T-helper 17 cell (primary cell): ENCODE measurements at regions not wholly inside any gene's neighbourhood (a gene's known extent, or its start where the extent isn't known, plus 50 kb on each side); places are given as distances from the start of the nearest gene placed in this dataset.

Experiments used
- ATAC-seq: fragments of 150-1000 bp; cut with Tn5 transposase; 2 replicates; pipeline ENCODE4 v1.10.0; 2021; ENCODE audit warnings: mild to moderate bottlenecking, moderate library complexity
- DNase-seq, 3 donors: peaks; one replicate each; pipeline versions ENCODE4 v3.0.0 to v3.0.0-alpha.2; 2020 to 2021
- H3K9me3 ChIP-seq: one replicate; pipeline ENCODE4 v1.7.0; 2013; ENCODE audit warnings: low read length, mild to moderate bottlenecking; ENCODE audit not compliant: control insufficient read depth, poor library complexity, severe bottlenecking
- H3K27ac Mint-ChIP-seq: one replicate; pipeline ENCODE4 v1.8.0; 2022; ENCODE audit warnings: mild to moderate bottlenecking, moderate library complexity, mixed read lengths
- H3K27me3 Mint-ChIP-seq: one replicate; pipeline ENCODE4 v1.8.0; 2022; ENCODE audit warnings: mixed read lengths
- H3K36me3 Mint-ChIP-seq: one replicate; pipeline ENCODE4 v1.8.0; 2022; ENCODE audit warnings: low read depth, mixed read lengths
- H3K4me1 Mint-ChIP-seq: one replicate; pipeline ENCODE4 v1.8.0; 2022; ENCODE audit warnings: mild to moderate bottlenecking, mixed read lengths
- H3K4me3 Mint-ChIP-seq: one replicate; pipeline ENCODE4 v1.8.0; 2022; ENCODE audit warnings: mild to moderate bottlenecking, moderate library complexity, mixed read lengths

GRCh38 chr12:108462686-108463085, 52.4 kb upstream of the FICD start:
- H3K4me3 Mint-ChIP-seq = no peak overlapping the region

DNA sequence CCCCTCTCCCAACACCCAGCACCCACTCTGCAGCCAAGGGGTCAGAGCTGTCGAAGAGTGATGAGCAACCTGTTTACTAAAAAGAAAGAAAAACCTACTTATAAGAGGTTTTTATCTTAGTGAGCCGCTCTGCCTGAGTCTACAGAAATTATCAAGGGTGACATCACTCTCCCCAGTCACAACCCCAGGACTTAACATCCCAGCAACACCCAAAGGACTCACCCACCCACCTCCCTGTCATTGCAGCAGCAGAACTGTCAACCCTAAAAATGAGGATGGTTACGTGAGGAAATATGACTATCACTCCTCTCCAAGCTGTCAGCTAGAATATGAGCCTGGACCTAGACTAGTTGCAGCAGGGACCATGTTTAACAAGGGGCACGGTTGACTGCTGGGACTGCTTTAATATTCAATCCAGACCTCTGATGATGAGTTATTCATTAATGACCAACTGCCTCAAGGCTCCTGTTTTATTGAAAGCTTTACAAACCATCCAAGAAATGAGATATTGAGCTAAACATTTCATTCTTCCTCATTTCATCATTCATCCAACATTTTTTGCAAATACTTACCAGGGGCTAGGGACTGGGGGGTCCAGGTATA, 53.9 kb upstream of the FICD start:
- DNase-seq (no peak), ATAC-seq (no peak)
- no peak overlapping the region for H3K27ac Mint-ChIP-seq
- no peaks in the 10 kb centered on the region for H3K4me1 Mint-ChIP-seq
- H3K9me3 ChIP-seq = no peaks in the 10 kb centered on the region
- peaks cover 76% of the 10 kb centered on the region for H3K27me3 Mint-ChIP-seq
- no peaks in the 10 kb centered on the region for H3K36me3 Mint-ChIP-seq
- H3K4me3 Mint-ChIP-seq = no peak overlapping the region

More at GRCh38 chr12:108462686-108463085, 52.4 kb upstream of the FICD start:
- Mint-ChIP-seq H3K27me3 (peaks cover 70% of the 10 kb centered on the region), H3K27ac (no peak overlapping the region), H3K4me1 (no peaks in the 10 kb centered on the region), H3K36me3 (no peaks in the 10 kb centered on the region)
- H3K9me3 ChIP-seq = no peaks in the 10 kb centered on the region
- no peak for ATAC-seq
- no peak for DNase-seq

GRCh38 chr12:108459149-108459548, 55.9 kb upstream of the FICD start:
- Mint-ChIP-seq H3K27me3 (peaks cover 71% of the 10 kb centered on the region), H3K27ac (no peak overlapping the region), H3K36me3 (no peaks in the 10 kb centered on the region), H3K4me3 (no peak overlapping the region), H3K4me1 (no peaks in the 10 kb centered on the region)
- ATAC-seq = no peak
- DNase-seq = no peak
- no peaks in the 10 kb centered on the region for H3K9me3 ChIP-seq

DNA sequence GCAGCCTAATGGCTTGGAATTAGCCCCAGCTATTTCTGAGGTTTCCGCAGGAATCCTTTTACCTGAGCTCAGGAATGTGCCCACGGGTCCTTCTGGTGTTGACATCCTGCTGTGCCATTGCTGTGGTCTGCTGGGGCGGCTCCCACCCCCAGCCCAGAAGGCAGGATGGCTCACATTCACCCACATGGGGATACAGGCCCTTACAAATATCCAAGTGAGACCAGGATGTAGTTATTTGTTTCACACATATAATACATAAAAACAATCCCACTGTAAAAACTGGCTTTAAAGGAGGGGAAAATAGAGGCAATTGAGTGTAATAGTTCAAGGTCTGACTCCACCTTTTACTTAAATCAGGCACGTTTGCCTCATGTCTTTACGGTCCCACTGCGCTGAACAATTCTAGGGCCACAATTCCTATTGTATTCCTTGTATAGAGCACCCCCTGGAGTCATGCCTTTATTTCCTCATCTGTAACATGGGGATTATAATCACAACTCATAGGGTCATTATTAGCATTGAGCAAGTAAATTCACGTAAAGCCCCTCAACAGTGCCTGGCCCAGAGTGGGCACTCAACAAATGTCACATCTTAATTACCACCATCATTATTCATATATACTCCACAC, 57.2 kb upstream of the FICD start:
- no peak for ATAC-seq
- H3K27ac Mint-ChIP-seq = no peak overlapping the region
- H3K27me3 Mint-ChIP-seq = peaks cover 70% of the 10 kb centered on the region
- no peaks in the 10 kb centered on the region for H3K4me1 Mint-ChIP-seq
- H3K9me3 ChIP-seq = no peaks in the 10 kb centered on the region
- DNase-seq = no peak
- H3K4me3 Mint-ChIP-seq = no peak overlapping the region
- H3K36me3 Mint-ChIP-seq = no peaks in the 10 kb centered on the region

DNA sequence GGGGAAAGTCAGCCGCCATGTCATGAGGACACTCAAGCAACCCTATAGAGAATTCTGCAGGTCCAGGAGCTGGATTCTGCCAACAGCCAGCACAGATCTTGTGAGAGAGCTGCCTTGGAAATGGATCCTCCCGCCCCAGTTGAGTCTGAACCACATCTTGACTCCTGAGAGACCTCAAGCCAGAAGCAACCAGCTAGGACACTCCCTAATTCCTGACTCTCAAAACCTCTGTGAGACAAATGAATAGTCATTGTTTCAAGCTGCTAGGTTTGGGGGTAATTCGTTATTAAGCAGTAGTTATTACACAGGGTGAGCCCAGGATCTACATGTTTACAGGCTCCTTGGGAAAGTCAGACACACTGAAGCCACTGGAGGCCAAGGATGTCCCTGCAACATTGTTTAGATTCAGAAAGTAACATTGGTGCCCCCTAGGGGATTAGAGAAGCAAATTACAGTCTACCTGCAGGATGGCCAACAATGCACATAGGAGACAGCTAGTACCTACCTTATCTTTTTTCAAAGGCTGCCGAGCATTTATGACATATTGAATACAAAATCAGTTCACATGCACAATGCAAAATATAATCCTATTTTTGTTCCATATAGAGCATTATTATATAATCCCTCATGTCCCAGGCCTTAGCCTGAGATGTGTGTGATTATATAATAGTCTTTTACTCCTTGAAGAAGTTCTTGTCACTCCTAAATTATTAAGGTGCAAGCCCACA, 57.9 kb upstream of the FICD start:
- Mint-ChIP-seq H3K36me3 (no peaks in the 10 kb centered on the region), H3K27me3 (peaks cover 69% of the 10 kb centered on the region), H3K27ac (no peak overlapping the region), H3K4me1 (no peaks in the 10 kb centered on the region), H3K4me3 (no peak overlapping the region)
- H3K9me3 ChIP-seq = no peaks in the 10 kb centered on the region
- DNase-seq = no peak
- ATAC-seq = no peak

GRCh38 chr12:108455706-108456105, 59.4 kb upstream of the FICD start:
- no peaks in the 10 kb centered on the region for H3K4me1 Mint-ChIP-seq
- no peak overlapping the region for H3K27ac Mint-ChIP-seq
- H3K9me3 ChIP-seq = no peaks in the 10 kb centered on the region
- no peaks in the 10 kb centered on the region for H3K36me3 Mint-ChIP-seq
- DNase-seq (no peak), ATAC-seq (no peak)
- peaks cover 73% of the 10 kb centered on the region for H3K27me3 Mint-ChIP-seq
- no peak overlapping the region for H3K4me3 Mint-ChIP-seq

DNA sequence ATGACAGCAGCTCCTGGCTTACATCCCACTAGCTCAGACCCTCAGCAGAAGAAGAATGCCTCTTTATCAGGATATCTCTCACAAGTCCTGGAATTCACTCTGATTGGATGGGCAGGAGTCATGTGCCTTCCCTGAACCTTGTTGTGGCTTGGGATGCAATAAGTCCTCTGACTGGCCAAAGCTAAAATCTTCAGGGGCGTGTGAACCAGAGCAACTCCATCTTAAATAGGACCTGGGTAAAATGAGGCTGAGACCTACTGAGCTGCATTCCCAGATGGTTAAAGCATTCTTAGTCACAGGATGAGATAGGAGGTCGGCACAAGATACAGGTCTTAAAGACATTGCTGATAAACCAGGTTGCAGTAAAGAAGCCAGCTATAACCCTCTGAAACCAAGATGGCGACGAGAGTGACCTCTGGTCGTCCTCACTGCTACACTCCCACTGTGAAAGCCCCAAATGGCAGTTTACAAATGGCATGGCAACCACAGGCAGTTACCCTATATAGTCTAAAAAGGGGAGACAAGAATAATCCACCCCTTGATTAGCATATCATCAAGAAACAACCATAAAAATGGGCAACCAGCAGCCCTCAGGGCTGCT, 60.4 kb upstream of the FICD start:
- ATAC-seq (no peak), DNase-seq (no peak)
- H3K27ac Mint-ChIP-seq = no peak overlapping the region
- H3K36me3 Mint-ChIP-seq = no peaks in the 10 kb centered on the region
- peaks cover 74% of the 10 kb centered on the region for H3K27me3 Mint-ChIP-seq
- no peak overlapping the region for H3K4me3 Mint-ChIP-seq
- H3K9me3 ChIP-seq = no peaks in the 10 kb centered on the region
- H3K4me1 Mint-ChIP-seq = no peaks in the 10 kb centered on the region

GRCh38 chr12:108449478-108449877, 65.6 kb upstream of the FICD start:
- no peak overlapping the region for H3K4me3 Mint-ChIP-seq
- ATAC-seq (no peak), DNase-seq (no peak)
- no peaks in the 10 kb centered on the region for H3K36me3 Mint-ChIP-seq
- H3K9me3 ChIP-seq = no peaks in the 10 kb centered on the region
- no peaks in the 10 kb centered on the region for H3K4me1 Mint-ChIP-seq
- H3K27me3 Mint-ChIP-seq = peaks cover 77% of the 10 kb centered on the region
- H3K27ac Mint-ChIP-seq = no peak overlapping the region

GRCh38 chr12:108448246-108448645, 66.8 kb upstream of the FICD start:
- peaks cover 2% of the 10 kb centered on the region for H3K36me3 Mint-ChIP-seq
- H3K27me3 Mint-ChIP-seq = peaks cover 77% of the 10 kb centered on the region
- DNase-seq = no peak
- H3K4me3 Mint-ChIP-seq = no peak overlapping the region
- ATAC-seq = no peak
- no peak overlapping the region for H3K27ac Mint-ChIP-seq
- H3K9me3 ChIP-seq = no peaks in the 10 kb centered on the region
- no peaks in the 10 kb centered on the region for H3K4me1 Mint-ChIP-seq

GRCh38 chr12:108447168-108447832, 67.8 kb upstream of the FICD start:
- Mint-ChIP-seq H3K36me3 (peaks cover 2% of the 10 kb centered on the region), H3K4me3 (no peak overlapping the region), H3K27ac (no peak overlapping the region), H3K4me1 (no peaks in the 10 kb centered on the region), H3K27me3 (peaks cover 75% of the 10 kb centered on the region)
- ATAC-seq (no peak), DNase-seq (no peak)
- H3K9me3 ChIP-seq = no peaks in the 10 kb centered on the region

DNA sequence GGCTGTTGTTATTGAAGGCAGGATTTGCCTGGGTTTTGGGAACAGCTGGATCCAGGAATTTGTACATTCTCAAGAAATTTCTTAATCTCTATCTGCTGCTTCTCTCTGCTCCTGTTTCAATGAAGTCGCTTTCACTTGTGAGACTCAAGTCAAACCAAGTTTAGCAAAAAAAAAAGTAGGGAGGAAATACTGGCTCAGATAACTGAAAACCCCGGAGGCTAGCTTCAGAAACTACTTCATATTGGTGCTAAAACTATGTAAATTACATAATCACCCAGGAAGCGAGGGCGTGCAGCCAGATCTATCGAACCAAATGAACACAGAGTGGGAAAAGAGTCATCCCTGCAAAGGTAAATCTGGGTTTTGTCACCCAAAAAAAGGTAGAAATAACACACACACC, 68.3 kb upstream of the FICD start:
- H3K9me3 ChIP-seq = no peaks in the 10 kb centered on the region
- Mint-ChIP-seq H3K27me3 (peaks cover 69% of the 10 kb centered on the region), H3K36me3 (peaks cover 2% of the 10 kb centered on the region), H3K4me1 (no peaks in the 10 kb centered on the region), H3K27ac (no peak overlapping the region), H3K4me3 (no peak overlapping the region)
- no peak for ATAC-seq
- DNase-seq = no peak

GRCh38 chr12:108442910-108443309, 72.2 kb upstream of the FICD start:
- Mint-ChIP-seq H3K4me1 (peaks cover 2% of the 10 kb centered on the region), H3K27ac (no peak overlapping the region), H3K36me3 (peaks cover 3% of the 10 kb centered on the region), H3K27me3 (peaks cover 52% of the 10 kb centered on the region), H3K4me3 (no peak overlapping the region)
- ATAC-seq (no peak), DNase-seq (no peak)
- no peaks in the 10 kb centered on the region for H3K9me3 ChIP-seq

DNA sequence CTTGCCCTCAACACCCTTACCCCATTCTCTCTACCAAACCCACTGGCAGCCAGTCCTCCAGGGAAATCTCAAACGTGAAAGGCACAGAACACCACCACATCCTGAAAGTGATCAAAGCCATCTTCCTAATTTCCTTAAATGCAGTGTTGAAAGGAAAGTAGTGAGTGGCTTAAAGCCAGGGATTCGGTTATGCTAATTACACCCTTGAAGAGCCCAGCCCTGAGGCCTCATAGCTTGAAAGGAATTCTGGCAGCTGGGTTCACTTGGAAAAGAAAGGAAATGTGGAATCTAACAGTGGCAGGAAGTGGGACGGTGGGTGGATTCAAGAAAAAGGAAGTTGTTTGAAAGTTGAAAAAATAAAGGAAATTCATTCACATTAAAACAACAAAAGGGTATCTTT, 73.0 kb upstream of the FICD start:
- Mint-ChIP-seq H3K4me1 (peaks cover 2% of the 10 kb centered on the region), H3K4me3 (no peak overlapping the region), H3K36me3 (peaks cover 3% of the 10 kb centered on the region), H3K27ac (no peak overlapping the region), H3K27me3 (peaks cover 46% of the 10 kb centered on the region)
- DNase-seq = no peak
- H3K9me3 ChIP-seq = no peaks in the 10 kb centered on the region
- no peak for ATAC-seq
